HepG2 (cell line): ENCODE measurements at regions not wholly inside any gene's neighbourhood (a gene's known extent, or its start where the extent isn't known, plus 50 kb on each side); places are given as distances from the start of the nearest gene placed in this dataset.

Source experiments
- CTCF ChIP-seq: sonication (generic); formaldehyde crosslinking; IDR thresholded peaks from 2 replicates; pipeline ENCODE4 v1.5.0; 2020; ENCODE audit warnings: mild to moderate bottlenecking, missing genetic modification reagents, moderate library complexity
- EZH2 ChIP-seq: conservative IDR thresholded peaks from 2 replicates; pipeline ENCODE4 v1.6.1; 2012; ENCODE audit warnings: mild to moderate bottlenecking, low read depth, low read length, moderate library complexity
- MLXIP ChIP-seq: sonication (generic); formaldehyde crosslinking; IDR thresholded peaks from 2 replicates; pipeline ENCODE4 v1.9.0; 2021; ENCODE audit warnings: missing genetic modification reagents, borderline replicate concordance
- POGK ChIP-seq: sonication (generic); formaldehyde crosslinking; conservative IDR thresholded peaks from 2 replicates; pipeline ENCODE4 v1.8.0; 2022; ENCODE audit warnings: mild to moderate bottlenecking, moderate library complexity, missing genetic modification reagents
- REST ChIP-seq, 2 experiments: IDR thresholded peaks; 2 replicates each; pipeline ENCODE4 v1.6.1; 2011 to 2012; ENCODE audit warnings: low read length in 2 of 2, borderline replicate concordance in 1 of 2, low read depth in 1 of 2, mild to moderate bottlenecking in 1 of 2, moderate library complexity in 1 of 2
- SP1 ChIP-seq, 2 experiments: fragments of 450-650 bp in 1 of 2; sonication (generic) in 1 of 2; formaldehyde crosslinking in 1 of 2; IDR thresholded peaks; 2 replicates each; pipeline versions ENCODE4 v1.4.0 to v1.6.1; 2016 to 2020; ENCODE audit warnings: missing genetic modification reagents in 1 of 2
- TEAD3 ChIP-seq: optimal IDR thresholded peaks from 2 replicates; pipeline ENCODE3; 2016; ENCODE audit warnings: borderline replicate concordance
- TEF ChIP-seq: sonication (generic); formaldehyde crosslinking; IDR thresholded peaks from 2 replicates; pipeline ENCODE4 v1.5.0; 2020; ENCODE audit warnings: missing genetic modification reagents
- USF2 ChIP-seq, 2 experiments: sonication (generic) in 1 of 2; formaldehyde crosslinking in 1 of 2; IDR thresholded peaks; 2 replicates each; pipeline versions ENCODE4 v1.5.1 to v1.6.1; 2011 to 2020; ENCODE audit warnings: borderline replicate concordance in 1 of 2, low read depth in 1 of 2, low read length in 1 of 2, mild to moderate bottlenecking in 1 of 2, missing genetic modification reagents in 1 of 2, moderate library complexity in 1 of 2
- ZNF766 ChIP-seq: sonication (generic); formaldehyde crosslinking; IDR thresholded peaks from 2 replicates; pipeline ENCODE4 v1.5.0; 2020; ENCODE audit warnings: missing genetic modification reagents, borderline replicate concordance

GRCh38 chr5:130571076-130571475 is 594.0 kb downstream of the HINT1 start:
- TF ChIP-seq TEF (CRISPR knock-in tag) (no peak), TEAD3 (CRISPR knock-in tag) (no peak), REST (IDR thresholded peaks at IDR 0.05; ENCODE audit: borderline replicate concordance in 1 of 2, low read depth in 1 of 2, low read length in 2 of 2) (no peak), EZH2 (no peak), ZNF766 (CRISPR knock-in tag) (no peak), MLXIP (CRISPR knock-in tag) (no peak), CTCF (no peak), USF2 (IDR thresholded peaks at IDR 0.05; ENCODE audit: low read depth, low read length) (no peak), USF2 (CRISPR knock-in tag; IDR thresholded peaks at IDR 0.05; ENCODE audit: borderline replicate concordance) (no peak), POGK (CRISPR knock-in tag) (no peak), SP1 (IDR thresholded peaks at IDR 0.05) (no peak), SP1 (CRISPR knock-in tag; IDR thresholded peaks at IDR 0.05) (no peak)
